Keratinocyte (primary cell): ENCODE measurements at regions not wholly inside any gene's neighbourhood (a gene's known extent, or its start where the extent isn't known, plus 50 kb on each side); places are given as distances from the start of the nearest gene placed in this dataset.

Source experiments
- DNase-seq: peaks from one replicate; pipeline ENCODE4 v3.0.0-alpha.2; 2011; ENCODE audit warnings: low read depth, missing footprints, low spot score
- FAIRE-seq: peaks from 2 replicates; lab custom pipeline; 2011; peaks lifted over from hg19 to GRCh38; lab: Jason Lieb, UNC
- H2AFZ ChIP-seq: 2 replicates; pipeline ENCODE4 v1.6.0; 2012; ENCODE audit warnings: low read length, control low read depth, inconsistent platforms; ENCODE audit not compliant: control insufficient read depth
- H3K27ac ChIP-seq: 2 replicates; pipeline ENCODE4 v1.5.1; 2011; ENCODE audit warnings: low read length; ENCODE audit not compliant: control insufficient read depth, insufficient read depth
- H3K27me3 ChIP-seq: 3 replicates; pipeline ENCODE4 v1.6.0; 2011; ENCODE audit warnings: low read length; ENCODE audit not compliant: control insufficient read depth, insufficient read depth; ENCODE audit errors: extremely low read depth
- H3K36me3 ChIP-seq, 2 experiments: 2 replicates in 1 of 2; 3 replicates in 1 of 2; pipeline ENCODE4 v1.5.1; 2011; ENCODE audit warnings: low read length in 2 of 2, mild to moderate bottlenecking in 1 of 2; ENCODE audit not compliant: control insufficient read depth in 2 of 2, insufficient read depth in 2 of 2; ENCODE audit errors: extremely low read depth in 1 of 2
- H3K4me1 ChIP-seq: 3 replicates; pipeline ENCODE4 v1.5.1; 2011; ENCODE audit warnings: low read length; ENCODE audit not compliant: control insufficient read depth, insufficient read depth; ENCODE audit errors: extremely low read depth
- H3K4me2 ChIP-seq: 3 replicates; pipeline ENCODE4 v1.6.0; 2011; ENCODE audit warnings: low read depth, low read length; ENCODE audit not compliant: control insufficient read depth, insufficient read depth; ENCODE audit errors: extremely low read depth
- H3K4me3 ChIP-seq, 3 experiments: fragments of 200-600 bp in 1 of 3; sonication (generic) in 1 of 3; 2 replicates in 2 of 3; 3 replicates in 1 of 3; pipeline ENCODE4 v1.5.1; 2011 to 2016; ENCODE audit warnings: low read length in 3 of 3, mild to moderate bottlenecking in 3 of 3, control low read depth in 2 of 3, inconsistent platforms in 1 of 3, low read depth in 1 of 3, mixed read lengths in 1 of 3, mixed run types in 1 of 3, moderate library complexity in 1 of 3; ENCODE audit not compliant: control insufficient read depth in 2 of 3, insufficient read depth in 2 of 3; ENCODE audit errors: extremely low read depth in 1 of 3
- H3K79me2 ChIP-seq: 2 replicates; pipeline ENCODE4 v1.6.0; 2012; ENCODE audit warnings: low read length; ENCODE audit not compliant: control insufficient read depth, insufficient read depth
- H3K9ac ChIP-seq: 3 replicates; pipeline ENCODE4 v1.6.0; 2011; ENCODE audit warnings: low read length; ENCODE audit not compliant: control insufficient read depth, insufficient read depth; ENCODE audit errors: extremely low read depth
- H3K9me1 ChIP-seq: 3 replicates; pipeline ENCODE4 v1.6.0; 2011; ENCODE audit warnings: low read length; ENCODE audit not compliant: control insufficient read depth, insufficient read depth; ENCODE audit errors: extremely low read depth
- H3K9me3 ChIP-seq: 2 replicates; pipeline ENCODE4 v1.5.1; 2012; ENCODE audit warnings: low read depth, low read length; ENCODE audit not compliant: control insufficient read depth
- H4K20me1 ChIP-seq: 3 replicates; pipeline ENCODE4 v1.6.0; 2011; ENCODE audit warnings: low read length; ENCODE audit not compliant: control insufficient read depth, insufficient read depth; ENCODE audit errors: extremely low read depth
- CTCF ChIP-seq, 3 experiments: IDR thresholded peaks in 1 of 3; conservative IDR thresholded peaks in 1 of 3; optimal IDR thresholded peaks in 1 of 3; 2 replicates in 2 of 3; 3 replicates in 1 of 3; pipeline versions ENCODE3 to v1.5.1; 2011; ENCODE audit warnings: low read length in 3 of 3, mild to moderate bottlenecking in 3 of 3, moderate library complexity in 2 of 3, control low read depth in 1 of 3, inconsistent platforms in 1 of 3; ENCODE audit not compliant: insufficient read depth in 2 of 3; ENCODE audit errors: extremely low read depth in 1 of 3
- EZH2 ChIP-seq: IDR thresholded peaks from one replicate; pipeline ENCODE4 v1.6.1; 2012; ENCODE audit warnings: inconsistent platforms, mild to moderate bottlenecking, low read length, moderate library complexity
- dilution Hi-C: fragments of 300-500 bp; cut with MboI; formaldehyde crosslinking; loops from one replicate; pipeline ENCODE4 v1.7.0; 2020; ENCODE audit warnings: low sequenced_read_pairs; ENCODE audit not compliant: extremely low pct_ligation_motif_present

GRCh38 chr16:60110531-60110930 is 1376.4 kb upstream of the GOT2 start:
- no peak for TF ChIP-seq EZH2
- TF ChIP-seq CTCF (optimal IDR thresholded peaks at IDR 0.05 in 1 of 3, IDR thresholded peaks at IDR 0.05 in 1 of 3, conservative IDR thresholded peaks at IDR 0.05 in 1 of 3; ENCODE audit: extremely low read depth in 1 of 3, insufficient read depth in 2 of 3, low read length in 3 of 3) = no peak
- Histone ChIP-seq H3K27ac (no peak overlapping the region), H3K4me2 (no peak overlapping the region), H3K9ac (no peak overlapping the region), H3K9me1 (no peaks in the 10 kb centered on the region), H3K4me1 (no peaks in the 10 kb centered on the region), H3K27me3 (no peaks in the 10 kb centered on the region), H4K20me1 (no peaks in the 10 kb centered on the region), H3K79me2 (no peaks in the 10 kb centered on the region), H3K36me3 (no peaks in the 10 kb centered on the region), H3K4me3 (no peak overlapping the region), H2AFZ (no peak overlapping the region), H3K9me3 (peaks cover 2% of the 10 kb centered on the region)
- DNase-seq (no peak), FAIRE-seq (no peak)
- dilution Hi-C loops = no loop called here

GRCh38 chr16:60107871-60108270 is 1373.8 kb upstream of the GOT2 start:
- no peaks in the 10 kb centered on the region for H3K4me1 ChIP-seq
- H3K4me2 ChIP-seq = no peak overlapping the region
- peaks cover 2% of the 10 kb centered on the region for H3K9me3 ChIP-seq
- no peaks in the 10 kb centered on the region for H3K27me3 ChIP-seq
- H3K27ac ChIP-seq = no peak overlapping the region
- H3K36me3 ChIP-seq = no peaks in the 10 kb centered on the region
- FAIRE-seq = no peak
- H2AFZ ChIP-seq = no peak overlapping the region
- H4K20me1 ChIP-seq = no peaks in the 10 kb centered on the region
- no peak for DNase-seq
- TF ChIP-seq CTCF (optimal IDR thresholded peaks at IDR 0.05 in 1 of 3, IDR thresholded peaks at IDR 0.05 in 1 of 3, conservative IDR thresholded peaks at IDR 0.05 in 1 of 3; ENCODE audit: extremely low read depth in 1 of 3, insufficient read depth in 2 of 3, low read length in 3 of 3) (no peak), EZH2 (no peak)
- H3K9me1 ChIP-seq = no peaks in the 10 kb centered on the region
- H3K9ac ChIP-seq = no peak overlapping the region
- H3K4me3 ChIP-seq = no peak overlapping the region
- no peaks in the 10 kb centered on the region for H3K79me2 ChIP-seq
- dilution Hi-C loops = no loop called here
